Panc1 (cell line): ENCODE measurements at regions not wholly inside any gene's neighbourhood (a gene's known extent, or its start where the extent isn't known, plus 50 kb on each side); places are given as distances from the start of the nearest gene placed in this dataset.

ENCODE experiments used
- ATAC-seq: fragments of 200-7000 bp; cut with Tn5 transposase; 2 replicates; pipeline ENCODE4 v1.9.1; 2020; ENCODE audit warnings: mild to moderate bottlenecking, moderate library complexity
- BruUV-seq: library from RNA; stranded (reverse); fragments of 400-500 nt; replicated peaks from 2 replicates; lab custom pipeline; 2021; lab: Mats Ljungman, UMichigan
- CTCF ChIA-PET: fragments of 300-600 bp; sonication (Branson Sonifier 250); formaldehyde crosslinking; loops from one replicate; lab custom pipeline; 2022; ENCODE audit warnings: antibody characterized with exemption; lab: Charles Lee
- POLR2A ChIA-PET: fragments of 300-600 bp; sonication (Branson Sonifier 250); formaldehyde crosslinking; loops from one replicate; lab custom pipeline; 2022; ENCODE audit warnings: antibody characterized with exemption; lab: Charles Lee
- DNase-seq: peaks from one replicate; pipeline ENCODE4 v3.0.0-alpha.2; 2010; ENCODE audit warnings: low read depth, low spot score
- H3K27ac ChIP-seq: 2 replicates; pipeline ENCODE4 v1.5.1; 2011; ENCODE audit warnings: mild to moderate bottlenecking, low read length, inconsistent platforms
- H3K27me3 ChIP-seq: fragments of 200-500 bp; sonication (Bioruptor generic); 2 replicates; pipeline ENCODE4 v1.6.0; 2014; ENCODE audit warnings: low read length, inconsistent platforms; ENCODE audit not compliant: control insufficient read depth, insufficient read depth
- H3K36me3 ChIP-seq: fragments of 200-500 bp; sonication (Bioruptor generic); 2 replicates; pipeline ENCODE4 v1.5.1; 2014; ENCODE audit warnings: inconsistent platforms, mild to moderate bottlenecking, low read length, moderate library complexity; ENCODE audit not compliant: control insufficient read depth, insufficient read depth
- H3K4me1 ChIP-seq: 2 replicates; pipeline ENCODE4 v1.5.1; 2011; ENCODE audit warnings: inconsistent platforms, mild to moderate bottlenecking, low read length, moderate library complexity; ENCODE audit not compliant: control insufficient read depth, insufficient read depth
- H3K4me3 ChIP-seq, 2 experiments: 2 replicates each; pipeline ENCODE4 v1.5.1; 2011 to 2012; ENCODE audit warnings: low read depth in 2 of 2, low read length in 2 of 2, mild to moderate bottlenecking in 2 of 2, inconsistent platforms in 1 of 2, moderate library complexity in 1 of 2
- H3K9me3 ChIP-seq: fragments of 200-500 bp; sonication (Bioruptor generic); 2 replicates; pipeline ENCODE4 v1.5.1; 2014; ENCODE audit warnings: low read depth, mild to moderate bottlenecking, inconsistent platforms, low read length, moderate library complexity; ENCODE audit not compliant: control insufficient read depth, insufficient read depth
- POLR2AphosphoS5 ChIP-seq: IDR thresholded peaks from 2 replicates; pipeline ENCODE4 v1.6.1; 2012; ENCODE audit warnings: mild to moderate bottlenecking, low read depth, low read length, moderate library complexity
- SIN3A ChIP-seq: IDR thresholded peaks from 2 replicates; pipeline ENCODE4 v1.6.1; 2012; ENCODE audit warnings: low read depth, mild to moderate bottlenecking, low read length, moderate library complexity, borderline replicate concordance; ENCODE audit not compliant: insufficient read depth
- TCF7L2 ChIP-seq: IDR thresholded peaks from 2 replicates; pipeline ENCODE4 v1.6.1; 2011; ENCODE audit warnings: mild to moderate bottlenecking, low read depth, low read length, inconsistent platforms
- in situ Hi-C: cut with HindIII; loops from 2 replicates; pipeline ENCODE4 v1.10.0; 2016; ENCODE audit warnings: low sequenced_read_pairs, low pct_unique_long_range_greater_than_20kb
- intact Hi-C: fragments of 100-400 bp; cut with micrococcal nuclease; formaldehyde crosslinking; loops from one replicate; pipeline ENCODE4 v1.10.0; 2022; ENCODE audit not compliant: unreplicated experiment
- TF ChIP-seq, protein P1 (sequence below), 2 experiments: IDR thresholded peaks; 2 replicates each; pipeline ENCODE4 v1.6.1; 2011 to 2012; ENCODE audit warnings: low read depth in 2 of 2, control low read depth in 1 of 2, low read length in 1 of 2, mild to moderate bottlenecking in 1 of 2, moderate library complexity in 1 of 2; ENCODE audit not compliant: insufficient read depth in 1 of 2
- TF ChIP-seq, protein P2 (sequence below): fragments of 450-650 bp; IDR thresholded peaks from 2 replicates; pipeline ENCODE4 v1.5.1; 2017; ENCODE audit warnings: mild to moderate bottlenecking

DNA sequence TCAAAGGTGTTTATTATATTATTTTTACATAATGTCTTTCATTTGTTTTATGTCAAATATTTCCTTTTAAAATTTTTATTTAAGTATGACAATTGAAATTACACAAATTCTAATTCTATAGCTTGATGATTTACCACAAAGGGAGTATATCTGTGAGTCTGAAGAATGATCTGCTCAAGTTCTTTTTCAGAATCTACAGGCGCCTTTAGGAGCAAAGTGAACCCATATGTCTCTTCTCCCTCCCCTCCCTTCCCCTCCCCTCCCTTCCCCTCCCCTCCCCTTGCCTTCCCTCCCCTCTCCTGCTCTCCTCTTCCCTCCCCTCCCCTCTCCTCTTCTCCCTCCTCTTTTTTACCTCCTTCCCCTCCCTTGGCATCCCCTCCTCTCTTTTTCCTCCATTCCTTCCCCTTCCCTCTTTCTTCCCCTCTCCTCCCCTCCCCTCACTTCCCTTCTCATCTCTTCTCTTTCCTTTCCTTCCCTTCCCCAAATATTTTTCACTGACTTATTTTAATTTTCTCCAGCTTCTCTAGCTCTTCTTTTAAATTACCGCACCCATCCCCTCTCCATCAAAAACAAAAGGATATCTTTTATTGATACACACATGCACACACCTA, 495.3 kb upstream of the PIK3R1 start:
- BruUV-seq, result no TSS peak
- no peaks in the 10 kb centered on the region for H3K27me3 ChIP-seq
- TF ChIP-seq, protein P1, sequence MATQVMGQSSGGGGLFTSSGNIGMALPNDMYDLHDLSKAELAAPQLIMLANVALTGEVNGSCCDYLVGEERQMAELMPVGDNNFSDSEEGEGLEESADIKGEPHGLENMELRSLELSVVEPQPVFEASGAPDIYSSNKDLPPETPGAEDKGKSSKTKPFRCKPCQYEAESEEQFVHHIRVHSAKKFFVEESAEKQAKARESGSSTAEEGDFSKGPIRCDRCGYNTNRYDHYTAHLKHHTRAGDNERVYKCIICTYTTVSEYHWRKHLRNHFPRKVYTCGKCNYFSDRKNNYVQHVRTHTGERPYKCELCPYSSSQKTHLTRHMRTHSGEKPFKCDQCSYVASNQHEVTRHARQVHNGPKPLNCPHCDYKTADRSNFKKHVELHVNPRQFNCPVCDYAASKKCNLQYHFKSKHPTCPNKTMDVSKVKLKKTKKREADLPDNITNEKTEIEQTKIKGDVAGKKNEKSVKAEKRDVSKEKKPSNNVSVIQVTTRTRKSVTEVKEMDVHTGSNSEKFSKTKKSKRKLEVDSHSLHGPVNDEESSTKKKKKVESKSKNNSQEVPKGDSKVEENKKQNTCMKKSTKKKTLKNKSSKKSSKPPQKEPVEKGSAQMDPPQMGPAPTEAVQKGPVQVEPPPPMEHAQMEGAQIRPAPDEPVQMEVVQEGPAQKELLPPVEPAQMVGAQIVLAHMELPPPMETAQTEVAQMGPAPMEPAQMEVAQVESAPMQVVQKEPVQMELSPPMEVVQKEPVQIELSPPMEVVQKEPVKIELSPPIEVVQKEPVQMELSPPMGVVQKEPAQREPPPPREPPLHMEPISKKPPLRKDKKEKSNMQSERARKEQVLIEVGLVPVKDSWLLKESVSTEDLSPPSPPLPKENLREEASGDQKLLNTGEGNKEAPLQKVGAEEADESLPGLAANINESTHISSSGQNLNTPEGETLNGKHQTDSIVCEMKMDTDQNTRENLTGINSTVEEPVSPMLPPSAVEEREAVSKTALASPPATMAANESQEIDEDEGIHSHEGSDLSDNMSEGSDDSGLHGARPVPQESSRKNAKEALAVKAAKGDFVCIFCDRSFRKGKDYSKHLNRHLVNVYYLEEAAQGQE (IDR thresholded peaks at IDR 0.05; ENCODE audit: insufficient read depth in 1 of 2, low read depth in 2 of 2, low read length in 1 of 2), result no peak
- TF ChIP-seq, protein P2, sequence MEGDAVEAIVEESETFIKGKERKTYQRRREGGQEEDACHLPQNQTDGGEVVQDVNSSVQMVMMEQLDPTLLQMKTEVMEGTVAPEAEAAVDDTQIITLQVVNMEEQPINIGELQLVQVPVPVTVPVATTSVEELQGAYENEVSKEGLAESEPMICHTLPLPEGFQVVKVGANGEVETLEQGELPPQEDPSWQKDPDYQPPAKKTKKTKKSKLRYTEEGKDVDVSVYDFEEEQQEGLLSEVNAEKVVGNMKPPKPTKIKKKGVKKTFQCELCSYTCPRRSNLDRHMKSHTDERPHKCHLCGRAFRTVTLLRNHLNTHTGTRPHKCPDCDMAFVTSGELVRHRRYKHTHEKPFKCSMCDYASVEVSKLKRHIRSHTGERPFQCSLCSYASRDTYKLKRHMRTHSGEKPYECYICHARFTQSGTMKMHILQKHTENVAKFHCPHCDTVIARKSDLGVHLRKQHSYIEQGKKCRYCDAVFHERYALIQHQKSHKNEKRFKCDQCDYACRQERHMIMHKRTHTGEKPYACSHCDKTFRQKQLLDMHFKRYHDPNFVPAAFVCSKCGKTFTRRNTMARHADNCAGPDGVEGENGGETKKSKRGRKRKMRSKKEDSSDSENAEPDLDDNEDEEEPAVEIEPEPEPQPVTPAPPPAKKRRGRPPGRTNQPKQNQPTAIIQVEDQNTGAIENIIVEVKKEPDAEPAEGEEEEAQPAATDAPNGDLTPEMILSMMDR, result no peak
- no peak for TF ChIP-seq SIN3A
- no peak for TF ChIP-seq POLR2AphosphoS5
- TF ChIP-seq TCF7L2, result no peak

DNA sequence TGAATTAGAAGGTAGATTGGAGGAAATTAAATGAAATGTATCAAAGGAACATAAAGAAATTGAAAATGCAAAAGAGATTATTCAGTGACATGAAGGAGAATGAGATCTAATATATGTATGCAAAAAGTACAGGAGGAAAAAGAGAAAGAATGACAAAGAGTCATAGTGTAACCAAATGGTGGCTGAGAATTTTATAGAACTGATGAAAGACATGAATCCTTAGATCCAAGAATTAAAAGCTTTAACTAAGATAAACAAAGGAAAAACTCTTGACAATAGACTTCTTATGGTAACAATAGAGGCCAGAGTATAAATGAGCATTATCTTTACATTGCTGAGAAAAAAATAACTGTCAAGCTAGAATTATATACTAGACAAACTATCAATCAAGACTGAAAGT, 505.4 kb upstream of the CD180 start:
- POLR2A ChIA-PET, result no interaction called here
- H3K27me3 ChIP-seq, result no peaks in the 10 kb centered on the region
- no peak overlapping the region for H3K4me3 ChIP-seq
- no peaks in the 10 kb centered on the region for H3K4me1 ChIP-seq
- no peaks in the 10 kb centered on the region for H3K36me3 ChIP-seq
- intact Hi-C loops, result no loop called here
- TF ChIP-seq TCF7L2, result no peak
- TF ChIP-seq, protein P1 (IDR thresholded peaks at IDR 0.05; ENCODE audit: insufficient read depth in 1 of 2, low read depth in 2 of 2, low read length in 1 of 2), result no peak
- TF ChIP-seq SIN3A, result no peak
- TF ChIP-seq POLR2AphosphoS5, result no peak
- CTCF ChIA-PET, result no interaction called here
- ATAC-seq (no peak), DNase-seq (no peak)
- BruUV-seq, result no TSS peak
- no peak overlapping the region for H3K27ac ChIP-seq
- in situ Hi-C loops, result no loop called here
- no peaks in the 10 kb centered on the region for H3K9me3 ChIP-seq

More for the DNA sequence above, 495.3 kb upstream of the PIK3R1 start:
- Histone ChIP-seq H3K4me1 (no peaks in the 10 kb centered on the region), H3K36me3 (no peaks in the 10 kb centered on the region), H3K27ac (no peak overlapping the region), H3K9me3 (no peaks in the 10 kb centered on the region), H3K4me3 (no peak overlapping the region)
- intact Hi-C loops, result no loop called here
- in situ Hi-C loops, result no loop called here
- no peak for DNase-seq
- no peak for ATAC-seq
- POLR2A ChIA-PET, result interaction anchor here (0.6 to 0.7 kb wide), 2 partner anchors 147 to 270 kb away, joined by 3 read pairs; no protein-coding TSS in a partner anchor
- CTCF ChIA-PET, result interaction anchor here (0.7 kb wide), 1 partner anchor 254 kb away, joined by 3 read pairs; no protein-coding TSS in a partner anchor
